Keratinocyte (primary cell): ENCODE measurements at regions not wholly inside any gene's neighbourhood (a gene's known extent, or its start where the extent isn't known, plus 50 kb on each side); places are given as distances from the start of the nearest gene placed in this dataset.

Experiments used
- DNase-seq: peaks from one replicate; pipeline ENCODE4 v3.0.0-alpha.2; 2011; ENCODE audit warnings: low read depth, missing footprints, low spot score
- FAIRE-seq: peaks from 2 replicates; lab custom pipeline; 2011; peaks lifted over from hg19 to GRCh38; lab: Jason Lieb, UNC
- H2AFZ ChIP-seq: 2 replicates; pipeline ENCODE4 v1.6.0; 2012; ENCODE audit warnings: low read length, control low read depth, inconsistent platforms; ENCODE audit not compliant: control insufficient read depth
- H3K27ac ChIP-seq: 2 replicates; pipeline ENCODE4 v1.5.1; 2011; ENCODE audit warnings: low read length; ENCODE audit not compliant: control insufficient read depth, insufficient read depth
- H3K27me3 ChIP-seq: 3 replicates; pipeline ENCODE4 v1.6.0; 2011; ENCODE audit warnings: low read length; ENCODE audit not compliant: control insufficient read depth, insufficient read depth; ENCODE audit errors: extremely low read depth
- H3K36me3 ChIP-seq, 2 experiments: 2 replicates in 1 of 2; 3 replicates in 1 of 2; pipeline ENCODE4 v1.5.1; 2011; ENCODE audit warnings: low read length in 2 of 2, mild to moderate bottlenecking in 1 of 2; ENCODE audit not compliant: control insufficient read depth in 2 of 2, insufficient read depth in 2 of 2; ENCODE audit errors: extremely low read depth in 1 of 2
- H3K4me1 ChIP-seq: 3 replicates; pipeline ENCODE4 v1.5.1; 2011; ENCODE audit warnings: low read length; ENCODE audit not compliant: control insufficient read depth, insufficient read depth; ENCODE audit errors: extremely low read depth
- H3K4me2 ChIP-seq: 3 replicates; pipeline ENCODE4 v1.6.0; 2011; ENCODE audit warnings: low read depth, low read length; ENCODE audit not compliant: control insufficient read depth, insufficient read depth; ENCODE audit errors: extremely low read depth
- H3K4me3 ChIP-seq, 3 experiments: fragments of 200-600 bp in 1 of 3; sonication (generic) in 1 of 3; 2 replicates in 2 of 3; 3 replicates in 1 of 3; pipeline ENCODE4 v1.5.1; 2011 to 2016; ENCODE audit warnings: low read length in 3 of 3, mild to moderate bottlenecking in 3 of 3, control low read depth in 2 of 3, inconsistent platforms in 1 of 3, low read depth in 1 of 3, mixed read lengths in 1 of 3, mixed run types in 1 of 3, moderate library complexity in 1 of 3; ENCODE audit not compliant: control insufficient read depth in 2 of 3, insufficient read depth in 2 of 3; ENCODE audit errors: extremely low read depth in 1 of 3
- H3K79me2 ChIP-seq: 2 replicates; pipeline ENCODE4 v1.6.0; 2012; ENCODE audit warnings: low read length; ENCODE audit not compliant: control insufficient read depth, insufficient read depth
- H3K9ac ChIP-seq: 3 replicates; pipeline ENCODE4 v1.6.0; 2011; ENCODE audit warnings: low read length; ENCODE audit not compliant: control insufficient read depth, insufficient read depth; ENCODE audit errors: extremely low read depth
- H3K9me1 ChIP-seq: 3 replicates; pipeline ENCODE4 v1.6.0; 2011; ENCODE audit warnings: low read length; ENCODE audit not compliant: control insufficient read depth, insufficient read depth; ENCODE audit errors: extremely low read depth
- H3K9me3 ChIP-seq: 2 replicates; pipeline ENCODE4 v1.5.1; 2012; ENCODE audit warnings: low read depth, low read length; ENCODE audit not compliant: control insufficient read depth
- H4K20me1 ChIP-seq: 3 replicates; pipeline ENCODE4 v1.6.0; 2011; ENCODE audit warnings: low read length; ENCODE audit not compliant: control insufficient read depth, insufficient read depth; ENCODE audit errors: extremely low read depth
- EZH2 ChIP-seq: IDR thresholded peaks from one replicate; pipeline ENCODE4 v1.6.1; 2012; ENCODE audit warnings: inconsistent platforms, mild to moderate bottlenecking, low read length, moderate library complexity
- dilution Hi-C: fragments of 300-500 bp; cut with MboI; formaldehyde crosslinking; loops from one replicate; pipeline ENCODE4 v1.7.0; 2020; ENCODE audit warnings: low sequenced_read_pairs; ENCODE audit not compliant: extremely low pct_ligation_motif_present
- TF ChIP-seq, protein P1 (sequence below), 3 experiments: IDR thresholded peaks in 1 of 3; conservative IDR thresholded peaks in 1 of 3; optimal IDR thresholded peaks in 1 of 3; 2 replicates in 2 of 3; 3 replicates in 1 of 3; pipeline versions ENCODE3 to v1.5.1; 2011; ENCODE audit warnings: low read length in 3 of 3, mild to moderate bottlenecking in 3 of 3, moderate library complexity in 2 of 3, control low read depth in 1 of 3, inconsistent platforms in 1 of 3; ENCODE audit not compliant: insufficient read depth in 2 of 3; ENCODE audit errors: extremely low read depth in 1 of 3

DNA sequence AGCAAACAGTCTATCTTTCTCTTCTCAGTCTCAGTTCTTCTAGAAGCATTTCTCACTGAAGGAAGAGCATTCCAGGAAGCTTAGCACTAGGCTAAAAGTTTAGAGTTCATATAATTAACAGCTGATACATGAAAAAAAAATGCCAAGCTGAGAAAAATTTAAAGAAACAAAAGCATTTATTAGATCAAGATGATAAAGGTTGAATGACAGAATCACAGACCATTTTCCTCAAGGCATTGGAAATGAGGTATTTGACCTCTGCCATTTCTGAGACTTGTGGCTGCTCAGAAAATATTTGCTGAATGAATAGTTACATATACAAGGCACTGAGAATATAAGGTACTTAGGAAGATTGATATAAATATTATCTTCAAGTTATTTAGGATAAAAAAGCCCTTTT is 901.6 kb upstream of the GOT2 start:
- FAIRE-seq (no peak), DNase-seq (no peak)
- H3K9ac ChIP-seq: no peak overlapping the region
- no peaks in the 10 kb centered on the region for H3K9me1 ChIP-seq
- H3K27me3 ChIP-seq: no peaks in the 10 kb centered on the region
- H4K20me1 ChIP-seq: no peaks in the 10 kb centered on the region
- H3K36me3 ChIP-seq: no peaks in the 10 kb centered on the region
- H3K4me3 ChIP-seq: no peak overlapping the region
- no peaks in the 10 kb centered on the region for H3K79me2 ChIP-seq
- no peaks in the 10 kb centered on the region for H3K9me3 ChIP-seq
- no peaks in the 10 kb centered on the region for H3K4me1 ChIP-seq
- H2AFZ ChIP-seq: no peak overlapping the region
- H3K27ac ChIP-seq: no peak overlapping the region
- H3K4me2 ChIP-seq: no peak overlapping the region
- TF ChIP-seq, protein P1, sequence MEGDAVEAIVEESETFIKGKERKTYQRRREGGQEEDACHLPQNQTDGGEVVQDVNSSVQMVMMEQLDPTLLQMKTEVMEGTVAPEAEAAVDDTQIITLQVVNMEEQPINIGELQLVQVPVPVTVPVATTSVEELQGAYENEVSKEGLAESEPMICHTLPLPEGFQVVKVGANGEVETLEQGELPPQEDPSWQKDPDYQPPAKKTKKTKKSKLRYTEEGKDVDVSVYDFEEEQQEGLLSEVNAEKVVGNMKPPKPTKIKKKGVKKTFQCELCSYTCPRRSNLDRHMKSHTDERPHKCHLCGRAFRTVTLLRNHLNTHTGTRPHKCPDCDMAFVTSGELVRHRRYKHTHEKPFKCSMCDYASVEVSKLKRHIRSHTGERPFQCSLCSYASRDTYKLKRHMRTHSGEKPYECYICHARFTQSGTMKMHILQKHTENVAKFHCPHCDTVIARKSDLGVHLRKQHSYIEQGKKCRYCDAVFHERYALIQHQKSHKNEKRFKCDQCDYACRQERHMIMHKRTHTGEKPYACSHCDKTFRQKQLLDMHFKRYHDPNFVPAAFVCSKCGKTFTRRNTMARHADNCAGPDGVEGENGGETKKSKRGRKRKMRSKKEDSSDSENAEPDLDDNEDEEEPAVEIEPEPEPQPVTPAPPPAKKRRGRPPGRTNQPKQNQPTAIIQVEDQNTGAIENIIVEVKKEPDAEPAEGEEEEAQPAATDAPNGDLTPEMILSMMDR (optimal IDR thresholded peaks at IDR 0.05 in 1 of 3, IDR thresholded peaks at IDR 0.05 in 1 of 3, conservative IDR thresholded peaks at IDR 0.05 in 1 of 3; ENCODE audit: extremely low read depth in 1 of 3, insufficient read depth in 2 of 3, low read length in 3 of 3): no peak
- no peak for TF ChIP-seq EZH2
- dilution Hi-C loops: no loop called here

DNA sequence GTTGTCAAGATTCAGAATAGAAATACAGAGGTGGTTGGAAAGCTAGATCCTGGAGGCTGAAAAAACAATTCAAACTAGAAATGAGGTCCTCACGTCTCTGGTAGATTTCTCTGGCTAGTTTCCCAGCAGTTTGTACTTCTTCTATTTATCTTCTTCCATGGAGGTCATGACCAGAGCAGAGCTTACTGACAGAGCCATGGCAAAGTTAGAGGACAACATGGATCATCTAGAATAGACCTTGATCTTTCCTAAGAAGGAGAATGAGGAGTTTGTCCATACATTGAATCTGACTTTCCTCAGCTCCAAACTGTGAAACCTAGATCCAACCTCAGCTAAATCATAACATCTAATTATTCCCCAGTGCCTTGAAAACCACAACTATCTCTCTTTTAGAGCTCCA is 900.8 kb upstream of the GOT2 start:
- no peaks in the 10 kb centered on the region for H4K20me1 ChIP-seq
- no peaks in the 10 kb centered on the region for H3K79me2 ChIP-seq
- H3K4me1 ChIP-seq: no peaks in the 10 kb centered on the region
- DNase-seq (no peak), FAIRE-seq (no peak)
- no peaks in the 10 kb centered on the region for H3K9me1 ChIP-seq
- no peak overlapping the region for H3K4me2 ChIP-seq
- no peaks in the 10 kb centered on the region for H3K36me3 ChIP-seq
- H3K9ac ChIP-seq: no peak overlapping the region
- peaks cover 2% of the 10 kb centered on the region for H3K9me3 ChIP-seq
- H3K27me3 ChIP-seq: no peaks in the 10 kb centered on the region
- no peak overlapping the region for H2AFZ ChIP-seq
- TF ChIP-seq, protein P1 (optimal IDR thresholded peaks at IDR 0.05 in 1 of 3, IDR thresholded peaks at IDR 0.05 in 1 of 3, conservative IDR thresholded peaks at IDR 0.05 in 1 of 3; ENCODE audit: extremely low read depth in 1 of 3, insufficient read depth in 2 of 3, low read length in 3 of 3): no peak
- no peak for TF ChIP-seq EZH2
- dilution Hi-C loops: no loop called here
- no peak overlapping the region for H3K27ac ChIP-seq
- no peak overlapping the region for H3K4me3 ChIP-seq
